ENCODE measurements at regions not wholly inside any gene's neighbourhood (a gene's known extent, or its start where the extent isn't known, plus 50 kb on each side); places are given as distances from the start of the nearest gene placed in this dataset.

DNA sequence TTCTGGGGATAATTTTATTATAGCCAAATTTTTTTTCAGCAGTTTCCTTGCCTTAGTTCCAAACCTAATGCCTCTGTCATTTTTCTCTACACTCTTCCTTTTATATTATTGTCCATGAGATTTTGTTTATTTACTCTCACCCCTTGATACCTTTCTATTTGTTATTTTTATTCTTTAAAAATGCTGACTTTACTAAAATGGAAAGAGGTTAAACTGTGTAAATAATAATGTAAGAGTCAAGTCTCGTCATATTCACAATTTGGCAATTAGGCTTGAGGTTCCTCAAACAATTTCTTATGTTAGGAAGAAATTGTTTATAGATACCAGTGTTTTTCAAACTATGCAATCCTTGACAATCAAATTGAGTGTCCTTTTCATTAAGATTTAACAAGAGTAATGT lies 428.6 kb upstream of the CDH9 start:
- TF ChIP-seq, protein P1, sequence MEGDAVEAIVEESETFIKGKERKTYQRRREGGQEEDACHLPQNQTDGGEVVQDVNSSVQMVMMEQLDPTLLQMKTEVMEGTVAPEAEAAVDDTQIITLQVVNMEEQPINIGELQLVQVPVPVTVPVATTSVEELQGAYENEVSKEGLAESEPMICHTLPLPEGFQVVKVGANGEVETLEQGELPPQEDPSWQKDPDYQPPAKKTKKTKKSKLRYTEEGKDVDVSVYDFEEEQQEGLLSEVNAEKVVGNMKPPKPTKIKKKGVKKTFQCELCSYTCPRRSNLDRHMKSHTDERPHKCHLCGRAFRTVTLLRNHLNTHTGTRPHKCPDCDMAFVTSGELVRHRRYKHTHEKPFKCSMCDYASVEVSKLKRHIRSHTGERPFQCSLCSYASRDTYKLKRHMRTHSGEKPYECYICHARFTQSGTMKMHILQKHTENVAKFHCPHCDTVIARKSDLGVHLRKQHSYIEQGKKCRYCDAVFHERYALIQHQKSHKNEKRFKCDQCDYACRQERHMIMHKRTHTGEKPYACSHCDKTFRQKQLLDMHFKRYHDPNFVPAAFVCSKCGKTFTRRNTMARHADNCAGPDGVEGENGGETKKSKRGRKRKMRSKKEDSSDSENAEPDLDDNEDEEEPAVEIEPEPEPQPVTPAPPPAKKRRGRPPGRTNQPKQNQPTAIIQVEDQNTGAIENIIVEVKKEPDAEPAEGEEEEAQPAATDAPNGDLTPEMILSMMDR (IDR thresholded peaks at IDR 0.05; ENCODE audit: insufficient read depth, low read length, poor library complexity, severe bottlenecking), result no peak
- no peaks in the 10 kb centered on the region for H3K27me3 ChIP-seq (replicated peaks; ENCODE audit: control insufficient read depth, insufficient read depth, low read length)
- no peak for DNase-seq (ENCODE audit: extremely low read depth, insufficient read length)
- H3K36me3 ChIP-seq (ENCODE audit: control insufficient read depth, insufficient read depth, low read length), result no peaks in the 10 kb centered on the region
- no peak overlapping the region for H3K4me3 ChIP-seq (replicated peaks; ENCODE audit: low read depth, low read length)

DNA sequence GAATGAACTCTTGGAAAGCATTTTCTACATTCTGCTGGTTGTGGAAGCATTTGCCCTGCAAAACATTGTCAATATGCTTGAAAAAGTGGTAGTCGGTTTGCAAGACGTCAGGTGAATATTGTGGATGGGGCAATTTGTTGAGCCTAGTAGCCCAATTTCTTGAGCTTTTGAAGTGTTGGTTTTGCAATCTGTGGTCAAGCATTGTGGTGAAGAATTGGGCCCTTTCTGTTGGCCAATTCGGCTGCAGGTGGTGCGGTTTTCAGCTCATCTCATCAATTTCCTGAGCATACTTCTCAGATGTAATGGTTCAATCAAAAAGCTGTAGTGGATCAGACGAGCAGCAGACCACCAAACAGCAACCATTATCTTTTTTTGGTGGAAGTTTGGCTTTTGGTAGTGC lies 426.8 kb upstream of the CDH9 start:
- TF ChIP-seq, protein P1 (IDR thresholded peaks at IDR 0.05; ENCODE audit: insufficient read depth, low read length, poor library complexity, severe bottlenecking), result no peak
- Histone ChIP-seq H3K36me3 (ENCODE audit: control insufficient read depth, insufficient read depth, low read length) (no peaks in the 10 kb centered on the region), H3K4me3 (replicated peaks; ENCODE audit: low read depth, low read length) (no peak overlapping the region), H3K27me3 (replicated peaks; ENCODE audit: control insufficient read depth, insufficient read depth, low read length) (no peaks in the 10 kb centered on the region)
- no peak for DNase-seq (ENCODE audit: extremely low read depth, insufficient read length)

- no peak overlapping the region for H3K4me3 ChIP-seq (replicated peaks; ENCODE audit: low read depth, low read length)
- TF ChIP-seq, protein P1 (IDR thresholded peaks at IDR 0.05; ENCODE audit: insufficient read depth, low read length, poor library complexity, severe bottlenecking), result no peak
- H3K36me3 ChIP-seq (ENCODE audit: control insufficient read depth, insufficient read depth, low read length), result no peaks in the 10 kb centered on the region
- H3K27me3 ChIP-seq (replicated peaks; ENCODE audit: control insufficient read depth, insufficient read depth, low read length), result no peaks in the 10 kb centered on the region
- no peak for DNase-seq (ENCODE audit: extremely low read depth, insufficient read length)
Measured at GRCh38 chr5:27463446-27464149, 425.2 kb upstream of the CDH9 start.

GRCh38 chr5:27462936-27463335 lies 424.6 kb upstream of the CDH9 start:
- Histone ChIP-seq H3K4me3 (replicated peaks; ENCODE audit: low read depth, low read length) (no peak overlapping the region), H3K27me3 (replicated peaks; ENCODE audit: control insufficient read depth, insufficient read depth, low read length) (no peaks in the 10 kb centered on the region), H3K36me3 (ENCODE audit: control insufficient read depth, insufficient read depth, low read length) (no peaks in the 10 kb centered on the region)
- TF ChIP-seq, protein P1 (IDR thresholded peaks at IDR 0.05; ENCODE audit: insufficient read depth, low read length, poor library complexity, severe bottlenecking), result no peak
- no peak for DNase-seq (ENCODE audit: extremely low read depth, insufficient read length)

DNA sequence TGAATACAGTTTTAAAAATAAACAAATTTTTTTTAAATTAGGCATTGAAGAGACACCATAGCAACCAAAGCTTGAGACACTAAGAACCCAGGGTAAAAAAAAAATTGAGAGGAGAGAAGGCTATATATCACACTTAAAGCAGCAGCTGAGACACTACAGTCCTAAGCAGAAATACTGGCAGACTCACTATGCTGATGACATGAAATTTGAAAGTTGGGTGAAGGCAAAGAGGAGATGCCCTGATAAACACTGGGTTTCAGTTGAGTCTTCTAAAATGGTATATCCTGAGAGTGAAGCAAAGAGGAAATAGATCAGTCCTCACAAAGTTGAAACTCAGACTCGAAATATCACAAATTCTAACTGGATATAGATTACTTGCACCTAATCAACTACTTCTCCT lies 419.9 kb upstream of the CDH9 start:
- Histone ChIP-seq H3K27me3 (replicated peaks; ENCODE audit: control insufficient read depth, insufficient read depth, low read length) (no peaks in the 10 kb centered on the region), H3K36me3 (ENCODE audit: control insufficient read depth, insufficient read depth, low read length) (no peaks in the 10 kb centered on the region), H3K4me3 (replicated peaks; ENCODE audit: low read depth, low read length) (no peak overlapping the region)
- DNase-seq (ENCODE audit: extremely low read depth, insufficient read length), result no peak
- TF ChIP-seq, protein P1 (IDR thresholded peaks at IDR 0.05; ENCODE audit: insufficient read depth, low read length, poor library complexity, severe bottlenecking), result no peak

DNA sequence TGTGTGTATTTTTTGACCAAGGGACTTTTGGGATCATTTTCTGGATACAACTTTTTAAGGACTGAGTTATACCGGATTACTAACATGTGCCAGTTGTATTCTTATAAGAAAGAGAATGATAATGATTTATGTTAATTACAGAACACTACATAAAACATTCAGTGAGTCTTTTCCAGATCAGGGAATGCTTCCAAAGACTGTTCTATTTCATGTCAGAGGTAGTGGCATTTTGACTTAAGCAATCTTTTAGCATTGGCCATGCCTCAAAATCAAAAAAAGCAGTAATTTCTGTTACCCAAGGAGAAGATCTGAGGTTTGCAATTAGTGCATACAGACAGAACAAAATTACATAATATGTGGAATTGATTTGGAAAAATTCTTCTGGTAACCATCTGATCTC lies 413.0 kb upstream of the CDH9 start:
- DNase-seq (ENCODE audit: extremely low read depth, insufficient read length), result no peak
- Histone ChIP-seq H3K4me3 (replicated peaks; ENCODE audit: low read depth, low read length) (no peak overlapping the region), H3K36me3 (ENCODE audit: control insufficient read depth, insufficient read depth, low read length) (no peaks in the 10 kb centered on the region), H3K27me3 (replicated peaks; ENCODE audit: control insufficient read depth, insufficient read depth, low read length) (no peaks in the 10 kb centered on the region)
- TF ChIP-seq, protein P1 (IDR thresholded peaks at IDR 0.05; ENCODE audit: insufficient read depth, low read length, poor library complexity, severe bottlenecking), result no peak

Measured in GM06990 (cell line).